Breast epithelium (tissue), 4 donors: ENCODE measurements at regions not wholly inside any gene's neighbourhood (a gene's known extent, or its start where the extent isn't known, plus 50 kb on each side); places are given as distances from the start of the nearest gene placed in this dataset.
"Not testable (repeated sequence)": the region's sequence is repeated elsewhere in the genome, so short reads cannot be mapped to it uniquely, and the experiment has no call there.

Experiments used
- DNase-seq, 2 donors: peaks; one replicate each; pipeline ENCODE4 v3.0.0-alpha.2; 2019; ENCODE audit warnings: low spot score in 2 of 2
- H3K27ac ChIP-seq, 2 donors: fragments of 200-600 bp; sonication (generic) in 1 of 2; one replicate each; pipeline ENCODE4 v1.5.1; 2016 to 2019; ENCODE audit warnings: mild to moderate bottlenecking in 1 of 2
- H3K27me3 ChIP-seq, 2 donors: fragments of 200-600 bp; sonication (generic) in 1 of 2; one replicate each; pipeline versions ENCODE4 v1.5.1 to v1.6.0; 2017 to 2019; ENCODE audit warnings: control low read depth in 1 of 2, mild to moderate bottlenecking in 1 of 2
- H3K36me3 ChIP-seq: fragments of 200-600 bp; one replicate; pipeline ENCODE4 v1.5.1; 2019
- H3K4me1 ChIP-seq, 2 donors: fragments of 200-600 bp; sonication (generic); one replicate each; pipeline ENCODE4 v1.5.1; 2016 to 2019; ENCODE audit warnings: control low read depth in 1 of 2
- H3K4me3 ChIP-seq, 3 donors: fragments of 200-600 bp; sonication (generic); 1 replicate in 2 of 3; 2 replicates in 1 of 3; pipeline ENCODE4 v1.5.1; 2016 to 2019; ENCODE audit warnings: mild to moderate bottlenecking in 3 of 3, moderate library complexity in 2 of 3
- H3K9me3 ChIP-seq, 2 donors: fragments of 200-600 bp; sonication (generic) in 1 of 2; one replicate each; pipeline ENCODE4 v1.5.1; 2016 to 2019; ENCODE audit warnings: control low read depth in 1 of 2
- CTCF ChIP-seq, 3 donors: fragments of 450-650 bp; IDR thresholded peaks; one replicate each; pipeline ENCODE4 v1.5.1; 2016 to 2017; ENCODE audit warnings: antibody characterized with exemption in 3 of 3, mild to moderate bottlenecking in 3 of 3, moderate library complexity in 3 of 3
- POLR2A ChIP-seq: fragments of 450-650 bp; IDR thresholded peaks from one replicate; pipeline ENCODE4 v1.6.1; 2016; ENCODE audit warnings: antibody characterized with exemption, mild to moderate bottlenecking, moderate library complexity
- POLR2AphosphoS5 ChIP-seq, 3 donors: sonication (generic); formaldehyde crosslinking; IDR thresholded peaks; one replicate each; pipeline ENCODE4 v1.6.1; 2017; ENCODE audit warnings: antibody characterized with exemption in 3 of 3
- intact Hi-C: fragments of 100-400 bp; cut with DNase I; formaldehyde crosslinking; loops from one replicate; pipeline ENCODE4 v1.15.1; 2023; ENCODE audit warnings: low total_unique reads

GRCh38 chr5:101643794-101644193, 652.3 kb downstream of the SLCO4C1 start:
- no peak overlapping the region for H3K4me3 ChIP-seq
- TF ChIP-seq POLR2A: no peak
- no peak for TF ChIP-seq POLR2AphosphoS5 (IDR thresholded peaks at IDR 0.05)
- TF ChIP-seq CTCF (IDR thresholded peaks at IDR 0.05): no peak
- no peaks in the 10 kb centered on the region for H3K4me1 ChIP-seq
- intact Hi-C loops: no loop called here
- no peak for DNase-seq
- no peaks in the 10 kb centered on the region for H3K27me3 ChIP-seq
- no peaks in the 10 kb centered on the region for H3K9me3 ChIP-seq
- no peak overlapping the region for H3K27ac ChIP-seq
- no peaks in the 10 kb centered on the region for H3K36me3 ChIP-seq

DNA sequence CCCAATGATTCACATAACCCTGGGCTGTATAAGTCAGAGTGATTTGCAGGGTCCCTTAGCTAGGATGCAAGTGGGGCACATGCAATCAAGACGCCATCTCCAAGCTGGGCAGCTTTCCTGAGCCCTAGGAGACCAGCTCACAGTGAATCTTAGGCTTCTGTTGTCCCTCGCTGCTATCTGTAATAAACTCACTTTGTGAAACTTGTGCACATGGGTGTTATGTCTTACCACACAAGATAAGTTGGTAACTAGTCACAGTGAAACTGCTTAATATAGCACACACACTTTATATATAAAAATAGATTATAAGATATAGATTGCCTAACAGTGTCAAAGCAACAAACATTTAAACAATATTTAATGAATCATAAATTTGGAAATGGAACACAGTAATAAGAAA, 658.5 kb downstream of the SLCO4C1 start:
- no peaks in the 10 kb centered on the region for H3K4me1 ChIP-seq
- no peaks in the 10 kb centered on the region for H3K27me3 ChIP-seq
- no peak overlapping the region for H3K4me3 ChIP-seq
- intact Hi-C loops: no loop called here
- TF ChIP-seq POLR2AphosphoS5 (IDR thresholded peaks at IDR 0.05): no peak
- no peak for TF ChIP-seq CTCF (IDR thresholded peaks at IDR 0.05)
- no peak for TF ChIP-seq POLR2A
- H3K36me3 ChIP-seq: no peaks in the 10 kb centered on the region
- no peak for DNase-seq
- H3K9me3 ChIP-seq: peaks cover 0 to 1% of the 10 kb centered on the region in 2 donors
- H3K27ac ChIP-seq: no peak overlapping the region

- H3K4me3 ChIP-seq, DNase-seq, H3K27ac ChIP-seq, H3K27me3 ChIP-seq, H3K4me1 ChIP-seq, H3K9me3 ChIP-seq, H3K36me3 ChIP-seq, intact Hi-C loops: not testable (repeated sequence)
These were observed 668.3 kb downstream of the SLCO4C1 start for GRCh38 chr5:101627770-101628169.

DNA sequence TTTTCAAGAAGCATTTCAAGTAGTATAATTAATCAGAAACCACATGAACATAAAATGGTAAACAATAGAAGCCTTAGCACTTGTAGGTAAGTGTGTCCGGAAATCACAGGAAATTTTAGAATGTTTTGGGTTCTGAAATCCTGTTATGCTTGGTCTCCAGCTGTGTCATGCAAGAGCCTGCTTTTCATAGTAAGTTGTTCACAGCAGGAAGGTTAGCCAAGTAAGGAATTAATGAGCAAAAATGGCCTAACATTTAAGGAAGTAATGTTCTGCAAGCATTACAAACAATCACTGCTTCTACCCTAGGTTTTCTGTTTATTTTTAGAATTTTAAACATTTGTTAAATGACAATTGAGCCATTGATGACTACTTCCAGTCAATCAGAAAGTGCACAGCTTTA, 669.5 kb downstream of the SLCO4C1 start:
- no peak overlapping the region for H3K27ac ChIP-seq
- no peaks in the 10 kb centered on the region for H3K9me3 ChIP-seq
- no peaks in the 10 kb centered on the region for H3K36me3 ChIP-seq
- no peak for TF ChIP-seq POLR2A
- TF ChIP-seq CTCF (IDR thresholded peaks at IDR 0.05): no peak
- TF ChIP-seq POLR2AphosphoS5 (IDR thresholded peaks at IDR 0.05): no peak
- H3K27me3 ChIP-seq: no peaks in the 10 kb centered on the region
- no peak for DNase-seq
- H3K4me3 ChIP-seq: no peak overlapping the region
- H3K4me1 ChIP-seq: no peaks in the 10 kb centered on the region
- intact Hi-C loops: no loop called here

DNA sequence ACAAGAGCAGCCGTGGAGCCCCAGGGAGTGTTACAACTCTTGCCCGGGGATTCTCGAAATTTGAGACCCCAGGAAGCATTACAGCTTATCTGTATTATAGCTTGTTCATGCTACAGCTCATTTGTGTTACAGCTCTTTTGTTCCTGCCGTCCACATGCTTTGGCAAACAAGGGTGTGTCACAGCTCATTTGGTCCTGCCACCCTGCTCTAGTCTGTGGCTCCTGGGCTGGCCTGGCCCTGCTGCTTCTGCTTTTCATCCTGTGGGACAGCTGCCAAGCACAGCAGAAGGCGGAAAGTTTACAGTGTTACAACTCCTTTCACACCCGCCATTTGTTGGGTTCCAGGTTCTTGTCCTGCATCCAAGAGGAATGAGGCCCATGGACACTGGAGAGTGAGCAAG, 685.0 kb downstream of the SLCO4C1 start:
- H3K27ac ChIP-seq: no peak overlapping the region
- no peak overlapping the region for H3K4me3 ChIP-seq
- DNase-seq: no peak
- no peaks in the 10 kb centered on the region for H3K4me1 ChIP-seq
- no peaks in the 10 kb centered on the region for H3K9me3 ChIP-seq
- intact Hi-C loops: no loop called here
- no peaks in the 10 kb centered on the region for H3K36me3 ChIP-seq
- no peak for TF ChIP-seq CTCF (IDR thresholded peaks at IDR 0.05)
- no peak for TF ChIP-seq POLR2AphosphoS5 (IDR thresholded peaks at IDR 0.05)
- no peak for TF ChIP-seq POLR2A
- H3K27me3 ChIP-seq: no peaks in the 10 kb centered on the region

DNA sequence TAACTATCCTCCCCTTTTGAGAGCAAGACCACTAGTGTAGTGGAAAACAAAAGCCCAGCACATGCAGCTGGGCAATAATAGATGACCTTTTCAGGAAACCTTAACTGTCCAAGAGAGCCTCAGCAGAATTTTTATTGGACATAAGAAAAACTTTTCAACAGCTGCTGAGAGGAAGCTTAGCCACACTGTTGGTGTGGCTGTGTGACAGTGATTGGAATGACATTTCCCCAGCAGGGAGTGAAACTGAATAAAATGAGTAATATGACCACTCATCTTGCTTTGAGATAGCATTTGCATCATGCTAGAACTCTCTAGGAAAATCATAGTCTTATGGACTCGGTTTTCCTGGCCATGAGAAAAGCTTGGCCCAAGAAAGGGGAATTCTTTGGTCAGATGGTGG, 687.8 kb downstream of the SLCO4C1 start:
- no peaks in the 10 kb centered on the region for H3K27me3 ChIP-seq
- no peak for DNase-seq
- no peaks in the 10 kb centered on the region for H3K36me3 ChIP-seq
- no peak overlapping the region for H3K27ac ChIP-seq
- no peaks in the 10 kb centered on the region for H3K4me1 ChIP-seq
- no peak overlapping the region for H3K4me3 ChIP-seq
- intact Hi-C loops: no loop called here
- TF ChIP-seq CTCF (IDR thresholded peaks at IDR 0.05) (no peak), POLR2AphosphoS5 (IDR thresholded peaks at IDR 0.05) (no peak), POLR2A (no peak)
- no peaks in the 10 kb centered on the region for H3K9me3 ChIP-seq
